ENCODE measurements at regions not wholly inside any gene's neighbourhood (a gene's known extent, or its start where the extent isn't known, plus 50 kb on each side); places are given as distances from the start of the nearest gene placed in this dataset.

DNA sequence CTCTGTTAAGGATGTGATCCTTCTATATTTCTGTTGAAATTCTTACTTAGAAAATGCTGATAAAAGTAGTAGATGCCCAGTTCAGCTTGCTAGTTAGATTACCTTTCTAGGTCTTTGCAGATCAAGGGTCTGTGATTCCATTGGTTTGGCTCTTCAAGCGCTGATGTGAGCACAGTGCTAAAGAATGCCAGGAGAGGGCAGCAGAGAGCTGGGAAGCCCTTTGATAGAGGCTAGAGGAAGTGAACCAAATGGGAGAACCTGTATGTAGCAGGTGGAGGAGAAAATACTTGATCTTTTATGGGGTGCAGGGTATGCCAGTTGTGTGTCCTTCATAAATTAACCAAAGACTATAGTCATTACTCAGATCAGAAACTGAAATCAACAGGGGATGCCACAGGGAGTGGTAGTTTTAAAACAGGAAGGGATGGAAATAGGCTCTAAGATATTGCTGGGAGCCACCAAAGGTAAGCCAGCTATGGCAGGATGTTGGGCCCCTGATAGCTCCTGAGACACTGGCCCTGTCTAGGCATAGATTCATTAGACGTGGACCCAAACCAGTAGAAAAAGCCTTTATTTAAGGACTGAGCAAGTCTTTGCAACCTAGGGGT, 677.4 kb downstream of the SQOR start:
- peak; percentile 45 for DNase-seq (ENCODE audit: low read depth)

DNA sequence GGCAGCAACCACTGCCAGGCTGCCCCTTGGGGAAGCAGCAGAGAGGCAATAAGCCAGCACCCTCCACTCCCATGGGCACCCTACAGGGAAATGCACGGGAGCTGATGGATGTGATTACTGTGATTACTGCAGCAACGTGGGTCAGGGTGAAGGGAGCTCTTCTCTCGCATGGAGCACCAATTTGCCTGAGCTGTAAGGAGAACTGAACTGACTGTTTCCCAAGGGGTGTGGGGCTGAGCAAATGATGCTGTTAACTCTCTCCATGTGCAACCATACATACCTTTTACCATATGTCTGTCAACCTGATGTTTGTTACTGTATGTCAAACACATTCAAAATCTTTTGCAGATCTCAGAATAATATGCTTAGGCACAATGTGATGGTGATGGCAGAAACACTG, 680.6 kb downstream of the SQOR start:
- no peak for DNase-seq (ENCODE audit: low read depth)

DNA sequence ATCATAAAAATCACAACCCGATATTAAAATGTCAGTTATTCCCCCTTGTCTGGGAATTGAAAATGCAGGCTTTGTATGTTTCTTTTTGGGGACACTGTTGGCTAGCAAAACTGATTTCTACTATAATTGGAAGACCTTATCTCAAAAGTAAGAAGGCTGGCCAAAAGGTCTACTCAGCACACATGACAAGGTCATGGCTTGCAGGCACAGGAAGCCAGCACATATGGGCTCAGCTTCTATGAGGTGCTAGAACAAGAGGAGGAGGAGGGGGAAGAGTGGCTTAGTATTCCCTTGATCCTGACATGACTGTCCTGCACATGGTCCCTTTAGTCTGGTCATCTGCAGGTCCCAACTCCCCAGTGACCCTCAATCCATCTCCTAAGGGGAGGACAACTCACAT, 681.2 kb downstream of the SQOR start:
- DNase-seq (ENCODE audit: low read depth) = no peak

DNA sequence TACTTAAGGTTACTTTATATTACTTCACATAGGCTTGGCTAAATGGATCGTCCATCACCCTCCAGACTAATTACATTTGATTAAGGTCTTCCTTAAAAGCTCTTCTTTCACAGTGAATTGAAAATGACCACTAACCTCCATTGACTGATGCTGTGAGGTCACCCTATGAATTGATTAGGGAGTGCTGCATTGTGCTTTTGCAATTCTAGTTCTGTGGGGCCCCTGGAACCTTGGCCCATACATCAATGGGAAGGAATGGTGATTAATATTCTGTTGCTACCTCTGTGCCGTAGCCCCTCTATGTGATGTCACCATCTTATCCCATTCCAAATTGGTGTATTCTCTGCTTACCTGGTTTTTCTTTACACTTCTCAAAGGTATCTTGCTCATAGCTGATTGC, 682.2 kb downstream of the SQOR start:
- DNase-seq (ENCODE audit: low read depth) = no peak

DNA sequence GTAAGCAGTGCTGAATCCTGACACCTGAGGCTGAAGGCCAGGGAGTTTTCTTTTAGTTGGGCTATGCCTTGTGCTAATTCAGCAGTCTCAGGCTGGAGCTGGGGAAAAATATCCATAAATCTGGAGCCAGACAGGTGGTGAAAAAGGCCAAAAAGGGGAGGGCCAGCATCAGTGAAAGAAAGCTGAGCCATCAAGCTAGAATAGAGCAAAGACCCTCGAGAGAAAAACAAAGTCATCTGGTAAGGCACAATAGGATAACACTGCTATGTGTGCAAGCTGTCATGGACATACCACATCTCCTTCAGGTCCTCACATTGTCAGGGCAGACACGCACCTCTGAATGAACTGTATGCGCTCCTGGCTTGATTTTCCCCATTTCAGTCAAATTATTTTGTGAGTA, 687.9 kb downstream of the SQOR start:
- no peak for DNase-seq (ENCODE audit: low read depth)

DNA sequence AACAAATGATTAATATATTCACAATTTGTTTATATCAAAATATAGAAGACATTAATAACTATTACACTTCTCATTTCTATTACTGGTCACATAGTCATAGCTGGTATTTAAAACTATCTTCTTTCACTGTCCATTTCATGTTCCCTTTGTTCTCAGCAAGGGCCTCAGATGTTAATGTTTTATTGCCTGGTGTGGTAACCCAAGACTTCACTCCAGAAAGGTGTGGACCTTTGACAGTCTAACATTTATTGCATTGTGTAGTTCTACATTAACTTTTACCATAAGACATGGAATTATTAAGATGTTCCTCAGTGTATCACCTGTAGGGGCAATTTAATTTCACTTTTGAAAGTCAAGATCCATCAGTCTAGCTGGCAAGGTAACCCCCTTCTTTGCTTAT, 691.3 kb downstream of the SQOR start:
- no peak for DNase-seq (ENCODE audit: low read depth)

DNA sequence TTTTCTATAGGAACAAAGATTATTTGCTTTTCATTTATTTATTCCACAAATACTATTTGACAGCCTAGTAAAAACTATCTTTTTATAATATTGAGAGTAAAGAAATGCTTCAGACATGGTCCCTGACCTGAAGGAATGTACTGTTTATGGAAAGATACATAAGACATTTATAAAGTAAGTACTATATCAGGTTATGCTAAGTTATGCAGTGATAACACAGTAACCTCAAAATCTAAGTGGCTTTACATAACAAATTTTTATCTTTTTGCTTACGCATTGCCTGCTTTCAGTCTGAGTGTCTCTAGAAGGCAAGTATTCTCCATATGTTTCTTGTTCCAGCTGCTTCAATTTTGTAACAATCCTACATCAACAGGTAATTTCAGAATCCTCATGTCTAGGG, 694.0 kb downstream of the SQOR start:
- no peak for DNase-seq (ENCODE audit: low read depth)

DNA sequence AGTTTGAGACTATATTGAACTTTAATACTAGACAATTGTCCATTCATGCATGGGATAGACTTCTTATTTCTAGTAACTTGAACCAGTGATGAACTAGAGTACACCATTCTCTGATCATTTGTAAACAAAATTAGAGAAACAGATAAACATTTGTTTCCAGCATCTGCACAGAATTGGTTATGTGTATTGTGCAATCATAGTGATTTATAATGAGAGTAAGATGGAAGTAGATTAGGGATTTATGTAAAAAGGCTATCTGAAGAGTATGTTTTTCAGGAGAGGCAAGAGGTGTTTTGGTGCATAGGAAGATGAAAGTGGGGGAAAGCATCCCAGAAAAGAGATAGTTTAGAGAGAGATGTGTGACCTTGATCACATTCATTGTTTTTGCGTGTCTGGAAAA, 695.0 kb downstream of the SQOR start:
- no peak for DNase-seq (ENCODE audit: low read depth)

DNA sequence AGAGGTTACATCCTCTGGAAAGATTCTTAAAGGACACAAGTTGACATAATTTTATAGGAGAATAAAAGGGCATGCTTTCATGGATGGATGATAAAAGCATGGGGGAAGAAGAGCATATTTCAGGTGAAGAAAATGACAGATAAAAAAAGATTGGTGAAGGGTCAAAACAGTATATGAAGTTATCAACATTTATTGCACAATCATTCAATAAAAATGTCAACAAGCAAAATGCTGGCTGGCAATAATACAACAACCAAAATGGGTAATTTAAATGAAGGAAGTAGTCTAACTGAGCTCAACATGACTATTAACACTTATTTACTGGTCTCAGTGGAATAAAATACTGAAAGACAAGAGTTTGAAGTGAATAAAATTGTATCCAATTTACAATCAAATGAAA, 696.7 kb downstream of the SQOR start:
- DNase-seq (ENCODE audit: low read depth) = no peak

DNA sequence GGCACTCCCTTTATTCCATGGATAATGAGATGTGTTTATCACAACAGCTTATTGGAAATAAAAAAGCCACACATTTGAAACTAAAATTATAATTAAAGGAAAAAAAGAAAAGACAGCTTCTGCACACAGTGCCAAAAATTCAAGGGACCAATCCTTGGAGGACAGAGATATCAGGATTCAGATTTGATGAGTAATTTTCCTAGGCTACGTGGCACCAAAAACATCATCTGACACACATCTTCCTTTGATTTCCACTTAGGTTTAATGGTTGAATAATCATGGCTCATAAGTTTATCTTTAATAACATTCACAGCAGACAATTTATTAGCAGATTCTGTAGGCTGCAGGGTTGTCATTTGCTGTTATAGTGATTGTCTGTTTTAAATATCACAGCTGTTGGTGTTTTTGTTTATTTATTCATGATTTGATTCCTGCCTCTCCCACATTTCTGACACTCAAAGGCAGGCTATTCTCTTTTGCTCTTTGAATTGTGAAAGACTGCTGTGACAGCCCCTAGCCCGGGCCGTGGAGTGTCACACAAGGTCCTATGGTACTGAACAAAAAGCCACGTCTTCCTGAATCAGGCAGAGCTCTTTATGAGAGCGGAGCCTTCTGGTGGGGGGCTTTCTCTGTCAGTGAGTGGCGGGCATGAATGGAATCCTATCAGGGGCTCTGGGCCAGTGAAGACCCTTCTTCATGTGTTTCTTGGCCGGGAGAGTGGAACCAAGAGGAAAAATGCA, 708.5 kb downstream of the SQOR start:
- no peak for DNase-seq (ENCODE audit: low read depth)

DNA sequence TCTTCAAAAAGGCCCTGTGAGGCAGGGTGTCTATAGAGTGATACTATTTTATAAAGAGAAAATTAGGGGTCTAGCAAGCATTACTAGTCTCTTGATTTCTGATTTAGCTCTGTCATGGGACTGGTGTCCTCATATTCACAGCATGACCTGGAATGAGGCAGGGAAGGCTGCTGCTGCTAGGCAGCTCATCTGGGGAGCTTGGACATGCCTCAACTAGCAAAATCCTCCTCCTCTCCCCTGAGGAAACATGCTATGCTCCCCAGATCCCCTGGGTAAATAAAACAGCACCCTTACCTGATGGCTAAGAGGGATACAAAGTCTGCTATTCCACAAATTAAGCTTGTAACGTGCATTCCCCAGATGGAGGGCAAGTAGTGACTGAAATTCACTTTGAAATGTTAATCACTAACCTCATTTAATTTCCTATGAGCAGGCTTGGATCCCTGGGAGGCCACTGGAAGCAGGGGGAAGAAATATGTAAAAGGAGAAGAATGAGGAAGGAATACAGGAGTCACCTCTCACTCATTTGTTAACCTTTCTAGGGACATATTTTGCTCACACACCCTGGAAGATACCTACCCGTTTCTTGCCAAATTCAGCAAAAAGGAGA, 709.4 kb downstream of the SQOR start:
- no peak for DNase-seq (ENCODE audit: low read depth)

DNA sequence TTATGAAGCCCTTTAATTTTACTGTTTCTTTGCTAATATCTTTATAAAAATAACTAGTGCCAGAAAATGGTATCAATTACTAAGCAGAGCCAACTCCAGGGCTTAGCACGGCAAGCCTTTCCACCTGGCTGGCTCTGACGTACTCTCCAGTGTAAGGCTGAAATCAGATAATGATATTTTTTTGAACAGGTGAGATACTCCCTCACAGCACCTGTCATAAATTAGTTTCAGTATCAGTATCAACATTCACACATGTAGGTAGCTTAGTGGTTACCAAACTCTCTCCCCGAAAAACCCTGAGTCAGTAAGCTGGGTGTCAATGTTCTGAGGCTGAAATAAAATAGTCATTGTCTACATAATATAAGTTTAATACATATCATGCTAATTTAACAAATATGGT, 710.1 kb downstream of the SQOR start:
- no peak for DNase-seq (ENCODE audit: low read depth)

DNA sequence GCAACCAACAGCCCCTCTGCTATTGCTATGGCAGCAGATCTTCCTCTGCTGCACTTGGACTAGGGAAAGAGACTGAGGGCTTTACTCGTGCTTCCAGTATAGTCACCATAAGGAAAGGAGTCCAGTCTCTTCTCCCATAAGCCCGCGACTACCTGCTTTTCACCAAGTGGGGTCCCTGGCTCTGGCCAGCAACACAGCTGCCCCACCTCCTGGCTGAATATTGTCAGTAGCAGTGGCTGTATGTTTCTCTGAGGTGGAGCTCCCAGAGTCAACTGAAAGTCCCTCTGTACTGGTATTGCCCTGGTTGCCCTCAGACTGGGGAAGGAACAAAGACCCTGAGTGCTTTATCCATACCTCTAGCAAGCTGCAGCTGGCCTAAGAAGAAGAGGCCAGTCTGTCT, 719.6 kb downstream of the SQOR start:
- DNase-seq (ENCODE audit: low read depth) = no peak

DNA sequence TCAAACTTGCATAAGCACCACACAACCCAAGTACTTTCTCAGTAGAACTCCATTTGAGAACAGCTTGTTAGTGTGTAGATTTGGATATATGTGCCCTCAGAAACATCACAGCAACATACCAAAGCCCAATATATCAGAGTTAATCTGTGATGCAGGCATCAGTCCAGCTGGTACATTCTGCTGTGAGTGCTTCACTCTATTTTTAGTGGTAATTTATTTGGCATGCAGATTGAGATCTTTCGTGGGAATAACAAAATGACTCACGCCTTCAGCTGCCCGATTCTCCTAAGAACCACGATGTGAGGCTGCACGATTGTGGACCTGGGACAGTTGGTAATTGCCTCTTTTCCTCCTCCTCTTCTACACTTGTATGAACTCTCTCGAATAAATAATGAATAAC, 730.7 kb downstream of the SQOR start:
- peak; percentile 2 for DNase-seq (ENCODE audit: low read depth)

DNA sequence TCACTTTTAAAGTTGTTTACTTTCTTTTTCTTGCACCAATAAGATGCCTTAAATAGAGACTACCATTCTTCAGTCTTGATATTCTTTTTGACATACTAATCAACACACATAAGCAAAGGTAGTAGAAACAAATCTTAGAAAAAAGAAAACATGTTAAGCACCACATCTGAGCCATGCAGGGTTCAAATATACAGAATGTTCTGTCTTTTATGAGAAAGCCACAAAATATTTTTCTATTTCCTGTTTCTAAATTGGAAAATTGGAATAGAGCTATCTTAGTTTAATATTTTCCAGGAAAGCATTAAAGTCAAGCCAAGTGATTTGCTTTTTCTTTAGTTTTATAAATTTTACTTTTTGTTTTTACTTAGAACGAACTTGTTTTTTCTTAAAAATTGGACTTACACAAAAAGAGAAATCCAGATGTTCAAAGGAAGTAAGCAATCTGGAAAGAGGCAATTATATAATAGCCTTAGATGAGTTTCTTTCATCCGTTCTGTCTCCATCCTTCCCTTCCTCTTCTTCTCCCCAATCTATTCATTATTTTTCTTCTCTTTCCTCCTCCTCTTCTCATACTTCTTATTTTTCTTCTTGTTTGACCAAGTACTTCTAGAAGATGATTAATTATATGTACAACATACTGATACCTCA, 731.7 kb downstream of the SQOR start:
- no peak for DNase-seq (ENCODE audit: low read depth)

DNA sequence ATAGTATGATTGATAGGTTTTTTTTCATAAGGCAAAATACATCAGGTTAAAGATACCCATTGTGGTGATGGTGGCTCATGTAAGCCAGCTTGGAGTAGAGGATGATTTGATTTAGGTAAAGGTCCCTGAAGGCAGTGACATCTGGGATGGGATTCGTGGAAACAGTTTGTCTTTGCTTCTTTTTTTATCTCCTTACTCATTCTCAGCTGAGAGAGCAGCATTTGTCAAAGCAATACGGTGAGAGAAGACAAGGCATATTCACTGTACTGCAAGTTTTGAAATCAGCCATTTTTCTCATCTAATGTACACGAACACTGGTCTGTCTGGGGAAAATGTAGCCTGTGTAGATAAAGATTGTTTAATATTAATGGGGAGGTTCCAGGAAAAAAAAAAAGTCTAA, 749.1 kb downstream of the SQOR start:
- DNase-seq (ENCODE audit: low read depth) = no peak

DNA sequence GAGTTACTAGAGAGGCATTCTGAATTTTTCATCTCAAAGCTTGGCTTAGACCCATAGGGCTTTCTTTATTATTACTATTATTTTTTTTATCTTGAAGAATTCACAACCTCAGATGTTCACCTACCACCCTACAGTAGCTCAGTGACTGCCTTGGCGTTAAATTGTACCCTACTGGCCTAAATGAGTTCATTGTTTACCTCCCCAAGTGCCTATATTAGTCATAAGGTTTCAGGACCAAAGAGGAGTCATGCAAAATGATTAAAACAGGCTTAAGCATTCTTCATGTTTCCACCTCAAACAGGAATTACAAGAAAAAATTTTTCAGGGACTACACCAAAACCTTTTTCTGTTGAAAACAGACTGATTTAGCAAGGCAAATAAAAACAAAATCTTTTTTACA, 751.5 kb downstream of the SQOR start:
- no peak for DNase-seq (ENCODE audit: low read depth)

DNA sequence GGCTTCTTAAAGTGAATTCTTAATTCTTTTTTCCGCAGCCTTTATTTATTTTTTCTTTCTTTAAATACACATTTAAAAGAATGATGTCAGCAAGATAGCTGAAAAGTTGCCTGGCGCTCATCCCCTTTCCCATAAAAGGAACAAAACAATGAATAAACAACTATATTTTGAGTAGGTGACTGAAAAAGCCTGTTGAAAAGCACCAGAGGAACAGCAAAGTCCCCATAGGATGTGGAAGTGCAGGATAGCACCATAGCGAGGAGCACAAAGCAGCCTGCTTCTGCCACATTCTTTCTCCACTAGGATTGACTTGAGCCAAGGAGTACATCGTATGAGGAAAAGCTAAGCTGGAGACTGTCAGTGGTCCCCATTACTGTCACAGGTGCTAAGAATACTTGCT, 754.9 kb downstream of the SQOR start:
- no peak for DNase-seq (ENCODE audit: low read depth)

DNA sequence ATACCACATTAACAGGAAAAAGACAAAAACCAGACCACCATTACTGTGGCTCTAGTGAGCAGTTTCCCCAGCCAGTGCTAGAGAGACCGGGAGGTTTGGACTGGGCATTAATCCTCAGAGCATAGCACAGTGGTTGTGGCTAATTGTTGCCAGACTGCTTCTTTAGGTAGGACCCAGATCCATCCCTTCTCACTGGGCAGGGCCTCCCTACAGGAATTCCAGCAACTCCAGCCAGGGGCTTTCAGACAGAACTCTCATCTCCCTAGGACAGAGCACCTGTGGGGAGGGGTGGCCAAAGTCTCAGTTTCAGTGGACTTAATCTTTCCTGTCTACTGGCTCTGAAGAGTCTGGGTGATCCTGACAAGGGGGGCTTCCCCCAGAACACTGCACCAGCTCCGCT, 759.6 kb downstream of the SQOR start:
- no peak for DNase-seq (ENCODE audit: low read depth)

DNA sequence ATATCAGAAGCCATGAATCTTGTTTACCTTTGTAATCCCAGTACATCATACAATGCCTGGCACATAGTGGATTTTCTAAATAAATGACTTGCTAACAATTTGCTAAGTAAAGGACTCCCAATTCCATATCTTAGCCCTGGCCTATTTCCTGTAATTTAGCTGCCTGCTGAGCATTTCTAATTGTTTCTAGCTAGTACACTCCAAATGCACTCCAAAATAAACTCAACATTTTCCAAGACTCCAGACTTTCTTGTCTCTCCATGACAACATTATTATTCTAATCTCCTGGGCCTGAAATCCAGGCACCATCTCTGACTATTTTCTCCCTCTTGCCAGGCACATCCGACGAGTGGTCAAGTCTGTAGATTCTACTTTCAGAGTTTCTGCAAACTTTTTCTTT, 773.5 kb downstream of the SQOR start:
- no peak for DNase-seq (ENCODE audit: low read depth)

DNA sequence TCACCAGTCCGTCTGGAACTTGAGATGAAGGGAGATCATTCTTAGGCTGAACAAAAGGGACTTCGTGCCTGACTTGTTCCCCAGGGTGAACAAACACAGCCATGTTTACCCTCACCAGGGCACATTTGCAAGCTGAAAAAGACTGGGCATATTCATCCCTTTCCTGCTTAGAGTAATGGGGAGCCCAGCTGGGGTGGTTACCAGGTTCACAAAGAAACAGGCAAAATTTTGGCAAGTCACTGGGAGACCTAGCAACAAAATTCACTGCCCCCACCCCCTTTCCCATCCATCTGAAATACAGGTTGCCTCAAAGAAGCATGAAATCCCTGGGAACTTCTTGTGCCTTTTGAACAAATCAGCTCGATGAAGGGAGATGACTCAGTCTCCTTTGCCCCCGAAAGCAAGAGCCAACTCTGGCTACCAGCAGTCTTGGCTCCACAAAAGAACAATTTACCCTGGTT, 775.0 kb downstream of the SQOR start:
- no peak for DNase-seq (ENCODE audit: low read depth)

DNA sequence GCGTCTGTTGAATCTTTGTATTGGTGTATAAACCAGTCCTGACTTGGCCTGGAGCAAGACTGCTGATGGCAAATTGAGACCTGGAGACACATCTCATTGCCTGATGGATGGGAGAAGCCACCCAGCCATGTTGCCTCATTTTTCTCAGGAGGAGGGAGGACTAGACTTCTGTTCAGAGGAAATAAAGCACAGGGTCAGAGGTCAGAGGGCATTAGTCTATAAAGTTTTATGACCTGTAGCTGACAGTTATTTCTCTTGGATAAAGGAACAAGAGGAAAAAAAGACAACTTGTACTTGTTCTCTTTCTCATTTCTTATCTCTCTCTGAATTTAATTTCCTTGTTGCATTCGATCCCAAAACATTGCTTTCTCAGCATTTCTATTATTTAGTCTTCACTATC, 775.9 kb downstream of the SQOR start:
- no peak for DNase-seq (ENCODE audit: low read depth)

DNA sequence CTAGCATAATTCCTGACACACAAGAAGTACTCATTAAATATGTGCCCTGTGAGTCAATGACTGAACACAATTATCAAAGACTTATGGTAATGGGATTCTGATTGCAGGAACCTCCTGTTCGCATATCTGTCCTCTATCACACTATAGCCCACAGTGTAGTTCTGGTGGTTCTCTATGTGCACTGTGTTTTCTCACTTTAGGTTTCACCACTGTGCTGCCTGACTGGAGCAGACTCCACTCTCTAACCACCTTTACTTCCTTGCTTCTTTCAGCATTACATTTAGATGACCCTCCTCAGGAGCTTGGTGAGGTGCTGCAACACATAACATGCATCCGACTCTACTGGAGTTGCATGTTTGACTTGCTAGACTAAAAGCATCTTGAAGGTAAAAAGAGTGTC, 777.1 kb downstream of the SQOR start:
- no peak for DNase-seq (ENCODE audit: low read depth)

Data from RPMI7951 (cell line).